Keratinocyte (primary cell): ENCODE measurements at regions not wholly inside any gene's neighbourhood (a gene's known extent, or its start where the extent isn't known, plus 50 kb on each side); places are given as distances from the start of the nearest gene placed in this dataset.

Source experiments
- DNase-seq: peaks from one replicate; pipeline ENCODE4 v3.0.0-alpha.2; 2011; ENCODE audit warnings: low read depth, missing footprints, low spot score
- FAIRE-seq: peaks from 2 replicates; lab custom pipeline; 2011; peaks lifted over from hg19 to GRCh38; lab: Jason Lieb, UNC
- H2AFZ ChIP-seq: 2 replicates; pipeline ENCODE4 v1.6.0; 2012; ENCODE audit warnings: low read length, control low read depth, inconsistent platforms; ENCODE audit not compliant: control insufficient read depth
- H3K27ac ChIP-seq: 2 replicates; pipeline ENCODE4 v1.5.1; 2011; ENCODE audit warnings: low read length; ENCODE audit not compliant: control insufficient read depth, insufficient read depth
- H3K27me3 ChIP-seq: 3 replicates; pipeline ENCODE4 v1.6.0; 2011; ENCODE audit warnings: low read length; ENCODE audit not compliant: control insufficient read depth, insufficient read depth; ENCODE audit errors: extremely low read depth
- H3K36me3 ChIP-seq, 2 experiments: 2 replicates in 1 of 2; 3 replicates in 1 of 2; pipeline ENCODE4 v1.5.1; 2011; ENCODE audit warnings: low read length in 2 of 2, mild to moderate bottlenecking in 1 of 2; ENCODE audit not compliant: control insufficient read depth in 2 of 2, insufficient read depth in 2 of 2; ENCODE audit errors: extremely low read depth in 1 of 2
- H3K4me1 ChIP-seq: 3 replicates; pipeline ENCODE4 v1.5.1; 2011; ENCODE audit warnings: low read length; ENCODE audit not compliant: control insufficient read depth, insufficient read depth; ENCODE audit errors: extremely low read depth
- H3K4me2 ChIP-seq: 3 replicates; pipeline ENCODE4 v1.6.0; 2011; ENCODE audit warnings: low read depth, low read length; ENCODE audit not compliant: control insufficient read depth, insufficient read depth; ENCODE audit errors: extremely low read depth
- H3K4me3 ChIP-seq, 3 experiments: fragments of 200-600 bp in 1 of 3; sonication (generic) in 1 of 3; 2 replicates in 2 of 3; 3 replicates in 1 of 3; pipeline ENCODE4 v1.5.1; 2011 to 2016; ENCODE audit warnings: low read length in 3 of 3, mild to moderate bottlenecking in 3 of 3, control low read depth in 2 of 3, inconsistent platforms in 1 of 3, low read depth in 1 of 3, mixed read lengths in 1 of 3, mixed run types in 1 of 3, moderate library complexity in 1 of 3; ENCODE audit not compliant: control insufficient read depth in 2 of 3, insufficient read depth in 2 of 3; ENCODE audit errors: extremely low read depth in 1 of 3
- H3K79me2 ChIP-seq: 2 replicates; pipeline ENCODE4 v1.6.0; 2012; ENCODE audit warnings: low read length; ENCODE audit not compliant: control insufficient read depth, insufficient read depth
- H3K9ac ChIP-seq: 3 replicates; pipeline ENCODE4 v1.6.0; 2011; ENCODE audit warnings: low read length; ENCODE audit not compliant: control insufficient read depth, insufficient read depth; ENCODE audit errors: extremely low read depth
- H3K9me1 ChIP-seq: 3 replicates; pipeline ENCODE4 v1.6.0; 2011; ENCODE audit warnings: low read length; ENCODE audit not compliant: control insufficient read depth, insufficient read depth; ENCODE audit errors: extremely low read depth
- H3K9me3 ChIP-seq: 2 replicates; pipeline ENCODE4 v1.5.1; 2012; ENCODE audit warnings: low read depth, low read length; ENCODE audit not compliant: control insufficient read depth
- H4K20me1 ChIP-seq: 3 replicates; pipeline ENCODE4 v1.6.0; 2011; ENCODE audit warnings: low read length; ENCODE audit not compliant: control insufficient read depth, insufficient read depth; ENCODE audit errors: extremely low read depth
- EZH2 ChIP-seq: IDR thresholded peaks from one replicate; pipeline ENCODE4 v1.6.1; 2012; ENCODE audit warnings: inconsistent platforms, mild to moderate bottlenecking, low read length, moderate library complexity
- dilution Hi-C: fragments of 300-500 bp; cut with MboI; formaldehyde crosslinking; loops from one replicate; pipeline ENCODE4 v1.7.0; 2020; ENCODE audit warnings: low sequenced_read_pairs; ENCODE audit not compliant: extremely low pct_ligation_motif_present
- TF ChIP-seq, protein P1 (sequence below), 3 experiments: IDR thresholded peaks in 1 of 3; conservative IDR thresholded peaks in 1 of 3; optimal IDR thresholded peaks in 1 of 3; 2 replicates in 2 of 3; 3 replicates in 1 of 3; pipeline versions ENCODE3 to v1.5.1; 2011; ENCODE audit warnings: low read length in 3 of 3, mild to moderate bottlenecking in 3 of 3, moderate library complexity in 2 of 3, control low read depth in 1 of 3, inconsistent platforms in 1 of 3; ENCODE audit not compliant: insufficient read depth in 2 of 3; ENCODE audit errors: extremely low read depth in 1 of 3

DNA sequence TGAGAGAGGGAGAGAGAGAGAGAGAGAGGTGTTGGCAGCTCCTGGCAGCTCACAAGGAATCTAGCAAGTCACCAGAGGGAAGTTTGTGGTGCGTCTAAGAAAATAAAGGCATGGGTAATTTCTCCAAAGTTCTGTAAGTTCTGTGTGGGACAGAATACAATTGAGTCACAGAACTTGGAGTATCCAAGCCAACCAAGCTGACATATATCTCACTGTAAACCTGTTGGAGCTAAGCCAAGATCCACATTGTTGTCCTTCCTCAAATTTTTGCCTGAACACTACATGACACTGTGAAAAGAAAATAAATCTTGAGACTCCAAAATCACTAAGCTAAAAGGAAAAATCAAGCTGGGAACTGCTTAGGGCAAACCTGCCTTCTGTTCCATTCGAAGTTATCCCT lies 436.7 kb downstream of the MEI4 start:
- H2AFZ ChIP-seq = no peak overlapping the region

GRCh38 chr6:78093906-78094305 lies 441.1 kb downstream of the MEI4 start:
- Histone ChIP-seq H3K4me2 (no peak overlapping the region), H4K20me1 (no peaks in the 10 kb centered on the region), H3K4me3 (no peak overlapping the region), H3K9me1 (no peaks in the 10 kb centered on the region), H2AFZ (no peak overlapping the region), H3K9me3 (no peaks in the 10 kb centered on the region), H3K4me1 (no peaks in the 10 kb centered on the region), H3K27me3 (no peaks in the 10 kb centered on the region), H3K36me3 (no peaks in the 10 kb centered on the region), H3K27ac (no peak overlapping the region), H3K79me2 (no peaks in the 10 kb centered on the region), H3K9ac (no peak overlapping the region)
- DNase-seq = no peak
- FAIRE-seq = no peak
- dilution Hi-C loops = no loop called here
- TF ChIP-seq, protein P1, sequence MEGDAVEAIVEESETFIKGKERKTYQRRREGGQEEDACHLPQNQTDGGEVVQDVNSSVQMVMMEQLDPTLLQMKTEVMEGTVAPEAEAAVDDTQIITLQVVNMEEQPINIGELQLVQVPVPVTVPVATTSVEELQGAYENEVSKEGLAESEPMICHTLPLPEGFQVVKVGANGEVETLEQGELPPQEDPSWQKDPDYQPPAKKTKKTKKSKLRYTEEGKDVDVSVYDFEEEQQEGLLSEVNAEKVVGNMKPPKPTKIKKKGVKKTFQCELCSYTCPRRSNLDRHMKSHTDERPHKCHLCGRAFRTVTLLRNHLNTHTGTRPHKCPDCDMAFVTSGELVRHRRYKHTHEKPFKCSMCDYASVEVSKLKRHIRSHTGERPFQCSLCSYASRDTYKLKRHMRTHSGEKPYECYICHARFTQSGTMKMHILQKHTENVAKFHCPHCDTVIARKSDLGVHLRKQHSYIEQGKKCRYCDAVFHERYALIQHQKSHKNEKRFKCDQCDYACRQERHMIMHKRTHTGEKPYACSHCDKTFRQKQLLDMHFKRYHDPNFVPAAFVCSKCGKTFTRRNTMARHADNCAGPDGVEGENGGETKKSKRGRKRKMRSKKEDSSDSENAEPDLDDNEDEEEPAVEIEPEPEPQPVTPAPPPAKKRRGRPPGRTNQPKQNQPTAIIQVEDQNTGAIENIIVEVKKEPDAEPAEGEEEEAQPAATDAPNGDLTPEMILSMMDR (optimal IDR thresholded peaks at IDR 0.05 in 1 of 3, IDR thresholded peaks at IDR 0.05 in 1 of 3, conservative IDR thresholded peaks at IDR 0.05 in 1 of 3; ENCODE audit: extremely low read depth in 1 of 3, insufficient read depth in 2 of 3, low read length in 3 of 3) = no peak
- no peak for TF ChIP-seq EZH2

More for the DNA sequence above, 436.7 kb downstream of the MEI4 start:
- H3K9me3 ChIP-seq = no peaks in the 10 kb centered on the region
- TF ChIP-seq, protein P1 (optimal IDR thresholded peaks at IDR 0.05 in 1 of 3, IDR thresholded peaks at IDR 0.05 in 1 of 3, conservative IDR thresholded peaks at IDR 0.05 in 1 of 3; ENCODE audit: extremely low read depth in 1 of 3, insufficient read depth in 2 of 3, low read length in 3 of 3) = no peak
- TF ChIP-seq EZH2 = no peak
- H3K4me2 ChIP-seq = no peak overlapping the region
- H3K9ac ChIP-seq = no peak overlapping the region
- H3K36me3 ChIP-seq = no peaks in the 10 kb centered on the region
- H3K27me3 ChIP-seq = no peaks in the 10 kb centered on the region
- H3K4me1 ChIP-seq = no peaks in the 10 kb centered on the region
- no peaks in the 10 kb centered on the region for H3K79me2 ChIP-seq
- no peak overlapping the region for H3K27ac ChIP-seq
- no peak overlapping the region for H3K4me3 ChIP-seq
- H3K9me1 ChIP-seq = no peaks in the 10 kb centered on the region
- DNase-seq = no peak
- no peaks in the 10 kb centered on the region for H4K20me1 ChIP-seq
- dilution Hi-C loops = no loop called here
- FAIRE-seq = no peak
